ENCODE measurements at regions not wholly inside any gene's neighbourhood (a gene's known extent, or its start where the extent isn't known, plus 50 kb on each side); places are given as distances from the start of the nearest gene placed in this dataset.

- TF ChIP-seq CTCF (conservative IDR thresholded peaks at IDR 0.05): no peak
- no peak for TF ChIP-seq EZH2 (IDR thresholded peaks at IDR 0.05; ENCODE audit: low read depth)
These were observed 210.7 kb downstream of the TLE3 start for GRCh38 chr15:69887009-69887408.

Measured in PC-9 (cell line).